ENCODE measurements at regions not wholly inside any gene's neighbourhood (a gene's known extent, or its start where the extent isn't known, plus 50 kb on each side); places are given as distances from the start of the nearest gene placed in this dataset.

DNA sequence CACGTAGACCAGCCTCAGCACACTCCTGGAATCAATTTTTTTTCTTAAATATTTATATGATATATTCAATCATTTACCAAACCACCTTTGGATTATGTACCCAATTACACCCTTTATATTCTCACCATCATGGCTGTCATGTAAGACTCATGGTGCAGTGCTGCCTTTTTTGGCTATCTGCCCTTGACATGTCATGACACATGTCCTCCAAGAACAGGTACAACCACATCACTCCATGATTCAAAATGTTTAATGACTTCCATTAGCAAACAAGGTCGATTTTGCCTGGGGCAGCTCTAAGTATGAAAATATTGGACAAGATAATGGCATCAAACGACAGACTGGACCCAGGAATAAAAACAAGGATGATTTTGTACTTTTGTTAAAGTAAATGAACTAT lies 861.1 kb upstream of the ADAMTS5 start:
- Histone ChIP-seq H4K20me1 (replicated peaks; ENCODE audit: control insufficient read depth, extremely low read depth, insufficient read depth, low read length) (no peaks in the 10 kb centered on the region), H2AFZ (ENCODE audit: low read depth, low read length) (no peak overlapping the region), H3K4me3 (replicated peaks in 1 of 3; ENCODE audit: insufficient read depth in 1 of 3, low read depth in 1 of 3, low read length in 3 of 3) (no peak overlapping the region), H3K27ac (ENCODE audit: insufficient read depth, low read depth, low read length) (no peak overlapping the region), H3K27me3 (ENCODE audit: control insufficient read depth in 2 of 2, insufficient read depth in 2 of 2, low read length in 2 of 2) (no peaks in the 10 kb centered on the region), H3K9ac (replicated peaks; ENCODE audit: extremely low read depth, insufficient read depth, low read length) (no peak overlapping the region), H3K4me2 (ENCODE audit: insufficient read depth, low read length) (no peak overlapping the region), H3K36me3 (ENCODE audit: control insufficient read depth in 2 of 2, extremely low read depth in 1 of 2, insufficient read depth in 2 of 2, low read length in 2 of 2) (no peaks in the 10 kb centered on the region), H3K4me1 (ENCODE audit: control insufficient read depth, extremely low read depth, insufficient read depth, low read length) (no peaks in the 10 kb centered on the region), H3K79me2 (ENCODE audit: control insufficient read depth, insufficient read depth, low read length) (no peaks in the 10 kb centered on the region), H3K9me3 (replicated peaks; ENCODE audit: control insufficient read depth, insufficient read depth, low read length) (no peaks in the 10 kb centered on the region), H3K9me1 (replicated peaks; ENCODE audit: control insufficient read depth, extremely low read depth, insufficient read depth, low read length) (no peaks in the 10 kb centered on the region)
- no TSS peak for BruUV-seq (replicated peaks)
- dilution Hi-C loops (cut with MboI; ENCODE audit: extremely low pct_ligation_motif_present, low sequenced_read_pairs), result no loop called here
- ChIA-PET CTCF (no interaction called here), POLR2A (no interaction called here)
- FAIRE-seq (no peak), DNase-seq (ENCODE audit: low read depth, low spot score) (no peak)
- TF ChIP-seq POLR2AphosphoS5 (IDR thresholded peaks at IDR 0.05; ENCODE audit: insufficient read depth, low read depth, low read length), result no peak
- TF ChIP-seq EZH2 (IDR thresholded peaks at IDR 0.05; ENCODE audit: borderline replicate concordance, low read depth, low read length, severe bottlenecking), result no peak
- no peak for TF ChIP-seq POLR2A (IDR thresholded peaks at IDR 0.05; ENCODE audit: low read depth, low read length)
- no peak for TF ChIP-seq MYC (IDR thresholded peaks at IDR 0.05; ENCODE audit: low read depth, low read length)
- TF ChIP-seq JUN (IDR thresholded peaks at IDR 0.05; ENCODE audit: borderline replicate concordance, insufficient read depth, insufficient read length, low read depth), result no peak
- intact Hi-C loops (cut with micrococcal nuclease), result no loop called here

DNA sequence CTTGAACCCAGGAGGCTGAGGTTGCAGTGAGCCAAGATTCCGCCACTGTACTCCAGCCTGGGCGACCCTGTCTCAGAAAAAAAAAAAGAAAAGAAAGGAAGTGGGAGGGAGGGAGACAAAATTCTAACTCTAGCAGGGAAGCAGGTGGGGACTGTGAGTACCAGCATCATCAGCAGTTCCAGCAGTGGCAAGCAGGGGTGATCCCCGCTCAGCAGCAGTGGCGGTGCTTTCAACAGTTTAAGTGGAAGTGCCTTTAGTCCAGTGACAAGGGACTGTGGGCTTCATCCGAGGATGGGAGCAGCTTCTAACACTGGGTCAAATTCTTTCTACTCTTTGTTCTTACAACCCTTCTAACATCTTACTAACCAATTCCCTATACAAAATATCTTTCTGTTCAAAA lies 858.1 kb upstream of the ADAMTS5 start:
- no peak overlapping the region for H2AFZ ChIP-seq (ENCODE audit: low read depth, low read length)
- H3K4me3 ChIP-seq (replicated peaks in 1 of 3; ENCODE audit: insufficient read depth in 1 of 3, low read depth in 1 of 3, low read length in 3 of 3), result no peak overlapping the region
- H3K9ac ChIP-seq (replicated peaks; ENCODE audit: extremely low read depth, insufficient read depth, low read length), result no peak overlapping the region
- H3K4me1 ChIP-seq (ENCODE audit: control insufficient read depth, extremely low read depth, insufficient read depth, low read length), result no peaks in the 10 kb centered on the region
- TF ChIP-seq EZH2 (IDR thresholded peaks at IDR 0.05; ENCODE audit: borderline replicate concordance, low read depth, low read length, severe bottlenecking) (no peak), MYC (IDR thresholded peaks at IDR 0.05; ENCODE audit: low read depth, low read length) (no peak), POLR2AphosphoS5 (IDR thresholded peaks at IDR 0.05; ENCODE audit: insufficient read depth, low read depth, low read length) (no peak), POLR2A (IDR thresholded peaks at IDR 0.05; ENCODE audit: low read depth, low read length) (no peak), GATA2 (IDR thresholded peaks at IDR 0.05; ENCODE audit: insufficient read depth, insufficient read length, low read depth, low read length) (no peak), JUN (IDR thresholded peaks at IDR 0.05; ENCODE audit: borderline replicate concordance, insufficient read depth, insufficient read length, low read depth) (no peak), FOS (IDR thresholded peaks at IDR 0.05; ENCODE audit: borderline replicate concordance, insufficient read depth, low read length) (no peak)
- TF ChIP-seq, protein P1, sequence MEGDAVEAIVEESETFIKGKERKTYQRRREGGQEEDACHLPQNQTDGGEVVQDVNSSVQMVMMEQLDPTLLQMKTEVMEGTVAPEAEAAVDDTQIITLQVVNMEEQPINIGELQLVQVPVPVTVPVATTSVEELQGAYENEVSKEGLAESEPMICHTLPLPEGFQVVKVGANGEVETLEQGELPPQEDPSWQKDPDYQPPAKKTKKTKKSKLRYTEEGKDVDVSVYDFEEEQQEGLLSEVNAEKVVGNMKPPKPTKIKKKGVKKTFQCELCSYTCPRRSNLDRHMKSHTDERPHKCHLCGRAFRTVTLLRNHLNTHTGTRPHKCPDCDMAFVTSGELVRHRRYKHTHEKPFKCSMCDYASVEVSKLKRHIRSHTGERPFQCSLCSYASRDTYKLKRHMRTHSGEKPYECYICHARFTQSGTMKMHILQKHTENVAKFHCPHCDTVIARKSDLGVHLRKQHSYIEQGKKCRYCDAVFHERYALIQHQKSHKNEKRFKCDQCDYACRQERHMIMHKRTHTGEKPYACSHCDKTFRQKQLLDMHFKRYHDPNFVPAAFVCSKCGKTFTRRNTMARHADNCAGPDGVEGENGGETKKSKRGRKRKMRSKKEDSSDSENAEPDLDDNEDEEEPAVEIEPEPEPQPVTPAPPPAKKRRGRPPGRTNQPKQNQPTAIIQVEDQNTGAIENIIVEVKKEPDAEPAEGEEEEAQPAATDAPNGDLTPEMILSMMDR (IDR thresholded peaks at IDR 0.05; ENCODE audit: extremely low read depth in 1 of 2, insufficient read depth in 1 of 2, low read depth in 1 of 2, low read length in 2 of 2), result no peak
- TF ChIP-seq, protein P2, sequence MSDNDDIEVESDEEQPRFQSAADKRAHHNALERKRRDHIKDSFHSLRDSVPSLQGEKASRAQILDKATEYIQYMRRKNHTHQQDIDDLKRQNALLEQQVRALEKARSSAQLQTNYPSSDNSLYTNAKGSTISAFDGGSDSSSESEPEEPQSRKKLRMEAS (IDR thresholded peaks at IDR 0.05; ENCODE audit: insufficient read depth, insufficient read length), result no peak
- FAIRE-seq, result no peak
- no peak overlapping the region for H3K4me2 ChIP-seq (ENCODE audit: insufficient read depth, low read length)
- no TSS peak for BruUV-seq (replicated peaks)
- no peaks in the 10 kb centered on the region for H4K20me1 ChIP-seq (replicated peaks; ENCODE audit: control insufficient read depth, extremely low read depth, insufficient read depth, low read length)
- H3K9me1 ChIP-seq (replicated peaks; ENCODE audit: control insufficient read depth, extremely low read depth, insufficient read depth, low read length), result no peaks in the 10 kb centered on the region
- intact Hi-C loops (cut with micrococcal nuclease), result no loop called here
- DNase-seq (ENCODE audit: low read depth, low spot score), result no peak
- no peaks in the 10 kb centered on the region for H3K36me3 ChIP-seq (ENCODE audit: control insufficient read depth in 2 of 2, extremely low read depth in 1 of 2, insufficient read depth in 2 of 2, low read length in 2 of 2)
- no peaks in the 10 kb centered on the region for H3K27me3 ChIP-seq (ENCODE audit: control insufficient read depth in 2 of 2, insufficient read depth in 2 of 2, low read length in 2 of 2)
- ChIA-PET POLR2A (no interaction called here), CTCF (no interaction called here)
- H3K79me2 ChIP-seq (ENCODE audit: control insufficient read depth, insufficient read depth, low read length), result no peaks in the 10 kb centered on the region
- H3K9me3 ChIP-seq (replicated peaks; ENCODE audit: control insufficient read depth, insufficient read depth, low read length), result no peaks in the 10 kb centered on the region
- H3K27ac ChIP-seq (ENCODE audit: insufficient read depth, low read depth, low read length), result no peak overlapping the region
- dilution Hi-C loops (cut with MboI; ENCODE audit: extremely low pct_ligation_motif_present, low sequenced_read_pairs), result no loop called here
